HG02981 (cell line): ENCODE measurements at regions not wholly inside any gene's neighbourhood (a gene's known extent, or its start where the extent isn't known, plus 50 kb on each side); places are given as distances from the start of the nearest gene placed in this dataset.
"Not testable (repeated sequence)": the region's sequence is repeated elsewhere in the genome, so short reads cannot be mapped to it uniquely, and the experiment has no call there.

Source experiments
- ATAC-seq: cut with Tn5 transposase; IDR thresholded peaks from one replicate; pipeline ENCODE4 v1.9.1; 2021; ENCODE audit warnings: mild to moderate bottlenecking, moderate library complexity; ENCODE audit not compliant: unreplicated experiment

DNA sequence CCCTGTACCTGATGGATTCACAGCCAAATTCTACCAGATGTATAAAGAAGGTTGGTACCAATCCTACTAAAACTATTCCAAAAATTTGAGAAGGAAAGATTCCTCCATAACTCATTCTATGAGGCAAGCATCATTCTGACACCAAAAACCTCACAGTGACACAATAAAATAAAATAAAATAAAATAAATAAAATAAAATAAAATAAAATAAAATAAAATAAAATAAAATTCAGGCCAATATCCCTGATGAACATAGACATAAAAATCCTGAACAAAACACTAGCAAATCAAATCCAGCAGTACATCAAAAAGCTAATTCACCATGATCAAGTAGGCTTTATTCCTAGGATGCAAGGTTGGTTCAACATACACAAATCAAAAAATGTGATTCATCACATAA lies 108.1 kb downstream of the PROX1 start:
- not testable (repeated sequence) for ATAC-seq

DNA sequence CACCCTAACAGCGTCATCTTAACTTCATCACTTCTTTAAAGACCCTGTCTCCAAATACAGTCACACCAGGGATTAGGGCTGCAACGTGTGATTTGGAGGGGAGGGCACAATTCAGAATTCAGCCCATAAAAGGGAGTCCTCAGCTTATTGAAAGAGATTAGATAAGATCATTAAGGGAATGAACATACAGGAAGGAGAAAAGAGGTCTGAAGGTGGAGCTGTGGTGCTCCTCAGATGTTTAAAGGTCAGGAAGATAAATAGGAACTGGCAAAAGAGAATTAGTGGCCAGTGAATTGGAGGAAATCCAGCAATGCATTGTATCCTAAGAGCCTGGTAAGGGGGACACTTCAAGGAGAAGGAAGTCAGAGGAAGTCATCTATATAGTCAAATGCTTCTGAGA lies 113.5 kb downstream of the PROX1 start:
- no peak for ATAC-seq

DNA sequence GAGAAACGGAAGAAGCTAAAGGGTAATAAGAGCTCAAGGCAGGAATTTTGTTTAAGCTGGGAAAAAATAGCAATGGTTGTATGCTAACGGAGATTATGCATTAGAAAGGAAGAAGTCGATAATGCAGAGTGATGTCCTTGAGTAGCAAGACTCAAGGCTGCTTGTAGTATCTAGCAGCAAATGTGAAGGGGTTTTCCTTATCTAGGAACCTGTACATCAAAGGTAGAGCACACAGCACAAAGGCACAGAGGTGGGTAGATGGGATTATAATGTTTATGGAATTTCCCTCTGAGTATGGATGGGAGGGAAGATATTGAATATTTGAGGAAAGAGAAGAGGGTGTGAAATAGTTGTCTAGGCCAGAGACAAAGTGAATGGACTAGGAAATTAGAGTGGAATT lies 114.1 kb downstream of the PROX1 start:
- no peak for ATAC-seq

DNA sequence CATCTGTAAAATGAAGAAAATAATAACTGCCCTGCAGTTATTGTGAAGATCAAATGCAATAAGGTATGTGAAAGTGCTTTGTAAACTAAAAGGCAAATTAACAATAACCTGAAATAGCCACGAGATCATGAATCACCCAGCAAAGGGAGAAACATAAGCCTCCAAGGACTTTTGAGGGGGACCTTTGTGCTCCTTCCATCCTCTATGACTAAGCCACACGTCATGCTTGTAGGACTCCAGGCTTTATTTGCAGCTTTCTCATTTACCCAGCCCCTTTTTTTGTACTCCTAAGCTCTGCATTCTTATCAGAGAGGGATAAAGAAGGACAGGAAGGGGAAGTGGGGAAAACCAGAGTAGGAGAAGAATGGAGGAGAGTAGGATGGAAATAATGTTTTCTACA lies 115.1 kb downstream of the PROX1 start:
- no peak for ATAC-seq

DNA sequence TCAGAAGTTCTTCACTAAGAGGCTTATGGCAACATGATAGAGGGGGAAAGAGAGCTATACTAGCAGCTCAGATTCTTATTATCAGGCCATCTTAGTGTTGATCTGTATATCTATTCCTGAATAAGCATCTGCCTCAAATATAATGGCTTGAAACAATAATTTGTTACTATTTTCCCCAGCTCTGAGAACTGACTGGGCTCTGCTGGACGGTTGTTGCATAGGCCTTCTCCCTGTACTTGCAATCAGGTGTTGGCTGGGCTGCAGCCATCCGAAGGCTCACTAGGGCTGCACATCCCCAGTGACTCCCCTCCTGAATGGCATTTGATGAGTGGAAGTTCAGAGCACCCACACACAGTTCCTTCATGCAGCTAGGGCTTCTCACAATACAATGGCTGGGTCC lies 116.0 kb downstream of the PROX1 start:
- no peak for ATAC-seq

DNA sequence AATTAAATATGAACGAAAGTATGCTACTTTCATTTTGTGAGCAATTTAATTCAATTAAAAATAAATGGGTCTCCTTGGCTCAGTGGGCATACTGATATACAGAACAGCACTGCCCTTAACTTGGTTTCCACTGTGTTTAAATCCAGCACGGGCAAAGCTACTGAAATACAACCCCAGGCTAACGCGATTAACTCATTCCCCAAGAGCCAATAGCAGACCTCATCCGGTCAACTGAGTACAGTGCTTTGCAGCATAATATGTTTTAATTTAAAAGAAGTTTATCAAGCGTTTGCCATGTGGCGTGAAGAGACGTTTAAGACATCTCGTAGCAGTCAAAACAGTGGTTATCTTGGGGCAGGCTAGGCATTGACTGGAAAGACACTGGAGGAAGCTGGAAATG lies 118.6 kb downstream of the PROX1 start:
- no peak for ATAC-seq

DNA sequence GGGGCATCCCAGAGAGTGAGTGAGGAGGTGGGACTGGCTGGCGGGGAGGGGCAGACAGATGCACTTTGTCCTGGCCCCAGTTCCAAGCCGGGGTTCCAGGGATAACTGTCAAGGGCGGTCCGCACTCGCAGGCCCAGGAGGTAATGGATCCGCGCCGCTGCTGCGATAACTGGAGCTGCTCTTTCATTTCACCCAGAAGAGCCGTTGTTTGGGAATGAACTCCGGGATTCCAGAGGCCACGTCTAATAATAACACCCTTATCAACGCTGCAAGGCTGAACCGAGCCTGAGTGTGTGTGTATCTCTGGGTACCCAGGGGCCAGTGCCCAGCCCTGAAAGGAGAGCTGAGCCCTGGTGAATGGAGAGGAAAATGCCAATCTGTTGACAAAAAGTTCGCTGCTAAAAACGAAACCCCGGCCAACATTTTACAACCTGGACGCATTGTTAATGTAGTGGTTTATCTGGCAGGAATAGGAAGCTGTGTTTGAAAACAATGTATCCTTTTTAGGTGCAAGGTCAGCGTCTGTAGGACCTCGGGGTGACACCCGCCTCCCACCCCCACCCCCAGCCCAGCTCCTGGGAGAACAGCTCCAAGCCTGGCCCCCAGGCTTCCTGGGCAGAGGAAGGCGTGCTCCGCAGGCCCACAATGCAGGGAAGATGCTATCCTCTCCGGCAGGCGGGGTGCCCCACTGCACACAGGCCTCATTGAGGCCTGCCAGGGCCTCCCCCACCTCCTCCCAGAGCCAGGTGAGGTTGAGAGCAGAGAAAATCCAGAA lies 119.7 kb downstream of the PROX1 start:
- no peak for ATAC-seq

DNA sequence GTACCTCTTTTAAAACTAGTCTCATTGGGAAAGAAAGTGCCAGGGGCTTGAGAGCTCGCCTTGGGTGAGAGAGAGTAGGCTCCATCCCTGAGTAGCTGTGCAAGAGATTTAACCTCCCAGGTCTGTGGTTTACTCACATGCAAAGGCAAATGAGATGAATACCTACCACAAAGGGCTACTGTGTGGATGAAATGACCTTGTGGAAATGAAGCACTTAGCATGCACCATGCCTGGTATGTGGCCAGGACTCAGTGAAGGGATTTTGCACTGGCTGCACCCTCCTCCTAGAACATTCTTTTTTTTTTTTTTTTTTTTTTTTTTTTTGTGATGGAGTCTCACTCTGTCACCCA lies 120.3 kb downstream of the PROX1 start:
- ATAC-seq = no peak

DNA sequence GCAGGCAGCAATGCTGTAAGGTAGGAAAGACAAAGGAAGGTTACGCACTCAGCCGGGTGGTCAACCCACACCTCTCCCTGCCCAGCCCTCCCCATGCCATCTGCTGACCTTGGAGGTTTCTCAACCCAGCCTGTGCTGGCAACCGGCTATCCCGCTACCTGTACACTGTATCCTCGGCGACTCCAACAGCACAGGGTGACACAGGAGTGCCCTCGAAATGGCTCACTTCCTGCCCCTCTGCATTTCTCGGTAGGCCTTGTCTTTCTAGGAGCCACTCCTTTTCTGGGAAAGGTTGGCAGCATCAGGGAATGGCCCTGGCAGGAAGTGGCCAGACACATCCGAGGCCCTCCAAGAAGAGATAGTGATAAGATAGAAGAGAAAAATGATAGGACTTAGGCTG lies 124.0 kb downstream of the PROX1 start:
- ATAC-seq = no peak

DNA sequence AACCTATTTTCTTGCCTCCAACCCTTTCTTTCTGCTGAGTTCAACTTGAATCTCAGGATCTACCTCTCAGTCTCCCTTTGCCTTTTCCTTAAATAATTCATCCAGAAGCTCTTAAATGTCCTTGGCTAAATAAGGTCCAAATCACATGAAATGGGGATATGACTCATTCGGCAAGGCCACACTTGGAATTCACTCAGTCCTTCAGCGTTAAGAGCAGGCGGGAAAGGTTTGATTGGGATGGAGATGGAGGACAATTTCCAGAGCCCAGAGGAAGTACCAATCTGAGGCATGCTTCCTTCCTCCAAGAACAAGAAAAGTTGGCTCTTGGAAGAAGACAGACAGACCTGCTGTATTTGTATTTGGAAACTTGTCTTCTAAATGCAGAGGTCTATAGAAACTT lies 128.5 kb downstream of the PROX1 start:
- ATAC-seq = no peak

DNA sequence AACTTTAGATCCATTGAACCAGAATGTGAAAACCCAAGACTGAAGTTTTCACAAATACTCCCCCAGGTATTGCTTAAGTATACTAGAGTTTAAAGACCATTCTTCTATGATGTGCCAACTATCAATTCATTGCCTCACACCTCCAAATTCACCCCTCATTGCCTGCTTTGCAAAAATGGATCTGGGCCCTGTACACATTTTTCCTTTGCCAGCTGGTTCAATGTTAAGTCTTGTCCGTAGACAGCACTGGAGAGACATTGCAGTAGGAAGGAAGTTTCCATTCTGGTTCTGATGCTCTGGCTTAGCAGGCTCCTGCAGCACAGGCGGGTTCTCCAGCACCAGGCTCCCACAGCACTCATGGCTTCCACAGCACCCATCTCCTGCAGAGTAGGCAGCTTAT lies 130.0 kb downstream of the PROX1 start:
- no peak for ATAC-seq

DNA sequence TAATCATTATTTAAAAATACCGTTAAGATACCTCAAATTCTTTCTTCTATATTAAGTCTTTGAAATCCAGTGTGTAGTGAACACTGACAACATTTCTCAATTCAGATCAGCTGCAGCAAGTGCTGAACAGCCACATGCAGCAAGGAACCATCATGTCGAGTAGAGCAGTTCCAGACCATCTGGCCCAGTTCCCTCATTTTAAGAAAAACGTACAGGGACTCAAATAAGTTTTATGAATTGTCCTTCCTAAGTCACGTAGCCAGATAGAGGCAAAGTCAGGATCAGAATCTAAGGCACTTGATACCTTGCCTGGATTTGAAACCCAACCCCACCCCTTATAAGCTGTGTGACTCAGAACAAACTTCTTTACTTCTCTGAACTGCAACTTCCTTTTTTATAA lies 132.4 kb downstream of the PROX1 start:
- ATAC-seq = no peak

DNA sequence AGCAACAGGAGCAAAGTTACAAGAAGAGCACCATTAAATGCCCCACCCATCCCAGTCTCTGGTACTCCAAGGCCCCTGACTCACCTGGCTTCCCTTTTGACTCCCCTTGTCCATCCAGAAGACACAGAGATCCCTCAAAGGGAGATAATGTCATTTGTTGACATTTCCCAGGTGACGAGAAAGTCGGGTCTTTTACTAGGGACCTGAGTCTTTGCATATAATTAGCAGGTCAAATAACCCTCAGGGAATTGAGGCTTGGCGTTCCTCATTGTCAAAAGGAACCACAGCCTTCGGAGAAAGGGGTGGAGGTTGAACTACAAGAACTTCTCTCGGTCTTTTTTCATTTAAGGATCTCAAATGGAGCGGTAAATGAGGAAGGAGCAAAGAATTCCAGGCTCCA lies 133.2 kb downstream of the PROX1 start:
- no peak for ATAC-seq

DNA sequence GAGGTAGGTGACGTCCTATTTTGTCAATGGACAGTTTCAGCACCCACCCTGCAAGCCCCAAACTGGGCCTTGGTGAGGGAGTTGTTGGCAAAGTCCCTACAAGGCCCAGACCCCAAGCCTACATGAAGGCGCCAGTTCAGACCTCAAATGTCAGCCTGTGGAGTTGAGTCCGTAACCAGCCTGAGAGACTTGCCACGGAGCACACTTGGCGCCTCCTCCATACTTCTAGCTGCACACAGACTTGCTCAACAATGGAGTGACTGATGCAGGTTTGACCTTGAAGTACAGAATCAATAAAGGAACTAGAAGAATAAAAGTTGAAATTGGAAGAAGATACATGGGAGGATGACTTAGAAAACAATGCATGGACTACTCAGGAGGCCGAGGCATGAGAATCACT lies 134.3 kb downstream of the PROX1 start:
- ATAC-seq = no peak

DNA sequence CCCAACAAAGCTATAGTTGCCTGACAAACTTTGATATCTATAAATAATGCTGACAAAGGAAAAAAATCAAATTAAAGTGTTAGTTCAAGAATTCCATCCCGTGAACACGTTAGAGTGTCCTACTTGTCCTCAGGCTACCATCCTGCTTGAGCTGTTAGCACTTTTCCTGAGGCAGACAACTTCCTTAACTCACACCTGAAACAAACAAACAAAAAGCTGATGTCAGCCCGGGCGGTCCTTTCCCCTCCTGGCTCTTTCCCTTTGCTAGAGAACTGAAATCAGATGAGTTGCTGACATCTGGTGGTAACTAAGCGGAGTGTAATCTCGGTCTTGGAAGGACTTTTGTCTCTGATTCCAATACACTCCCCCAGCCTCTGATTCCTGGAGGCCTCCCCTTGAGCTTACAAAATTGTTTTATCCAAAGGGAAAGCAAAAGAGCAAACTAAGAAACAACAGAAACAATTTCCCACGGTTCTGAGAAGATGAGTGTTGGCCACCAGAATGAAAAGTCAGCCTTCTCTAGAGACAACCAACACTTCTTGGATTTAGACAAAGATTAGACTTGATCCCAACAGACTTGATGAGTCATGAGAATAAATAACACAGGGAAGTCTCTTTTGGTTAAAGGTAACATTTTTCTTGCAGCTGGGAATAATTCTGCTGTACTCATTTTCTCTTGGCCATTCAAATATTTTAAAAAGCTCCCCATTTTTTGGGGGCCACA lies 135.4 kb downstream of the PROX1 start:
- peak; percentile 65 for ATAC-seq

DNA sequence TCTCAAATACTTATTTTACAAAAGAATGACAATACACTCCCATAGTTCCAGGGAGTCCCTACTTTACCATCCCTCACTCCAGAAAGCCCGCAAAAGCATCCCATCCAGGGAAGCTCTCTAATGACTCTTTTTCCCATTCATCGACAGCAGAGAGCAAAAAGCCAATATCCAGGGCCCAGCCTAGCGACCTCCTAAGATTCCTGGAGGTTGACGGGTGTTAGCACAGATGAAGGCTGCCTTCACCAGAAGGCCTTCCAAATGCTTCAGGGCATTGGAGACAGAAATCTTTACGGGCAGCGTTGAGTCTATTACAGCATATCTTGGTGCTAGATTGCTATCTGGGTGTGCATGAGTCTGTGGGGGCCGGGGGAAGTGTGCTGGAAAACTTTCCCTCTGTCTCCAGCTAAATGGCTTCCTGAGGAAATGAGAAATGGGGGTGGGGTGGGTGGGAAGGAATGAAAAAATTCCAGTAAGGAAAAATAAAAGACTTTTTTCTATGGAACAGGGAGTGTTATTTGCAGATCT lies 136.6 kb downstream of the PROX1 start:
- ATAC-seq = no peak

DNA sequence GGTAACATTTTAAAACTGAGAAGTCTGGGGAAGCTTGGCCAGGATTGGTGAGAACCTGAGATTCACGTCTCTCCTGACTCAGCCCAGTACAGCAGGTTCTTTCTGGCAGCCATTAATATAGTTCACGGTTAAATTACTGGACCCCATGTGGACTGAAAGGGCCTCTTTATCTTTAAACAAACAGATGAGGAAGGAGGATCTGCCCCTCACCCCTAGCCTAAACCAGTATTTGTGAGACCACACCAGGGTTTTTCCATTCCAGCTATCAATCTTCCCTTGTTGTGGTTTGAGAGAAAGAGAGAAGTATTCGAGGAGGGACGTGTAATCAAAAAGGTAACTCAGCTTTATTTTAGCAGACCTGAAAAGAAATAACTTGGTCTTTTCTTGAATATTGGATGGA lies 137.1 kb downstream of the PROX1 start:
- no peak for ATAC-seq

DNA sequence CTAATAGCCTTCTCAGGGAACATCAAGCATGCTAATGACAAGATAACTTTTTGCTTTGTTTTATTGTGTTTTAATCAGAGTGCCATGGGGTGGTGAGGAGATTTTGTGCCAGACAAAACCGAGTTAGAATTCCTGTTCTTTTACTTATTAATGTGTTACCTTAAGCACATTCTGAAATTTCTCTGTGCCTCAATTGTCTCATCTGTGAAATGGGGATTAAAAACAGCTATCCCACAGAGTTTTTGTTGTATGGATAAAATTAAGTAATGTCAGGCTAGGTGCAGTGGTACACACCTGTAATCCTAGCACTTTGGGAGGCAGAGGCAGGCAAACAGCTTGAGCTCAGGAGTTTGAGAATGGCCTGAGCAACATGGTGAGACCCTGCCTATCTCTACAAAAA lies 138.0 kb downstream of the PROX1 start:
- ATAC-seq = no peak

DNA sequence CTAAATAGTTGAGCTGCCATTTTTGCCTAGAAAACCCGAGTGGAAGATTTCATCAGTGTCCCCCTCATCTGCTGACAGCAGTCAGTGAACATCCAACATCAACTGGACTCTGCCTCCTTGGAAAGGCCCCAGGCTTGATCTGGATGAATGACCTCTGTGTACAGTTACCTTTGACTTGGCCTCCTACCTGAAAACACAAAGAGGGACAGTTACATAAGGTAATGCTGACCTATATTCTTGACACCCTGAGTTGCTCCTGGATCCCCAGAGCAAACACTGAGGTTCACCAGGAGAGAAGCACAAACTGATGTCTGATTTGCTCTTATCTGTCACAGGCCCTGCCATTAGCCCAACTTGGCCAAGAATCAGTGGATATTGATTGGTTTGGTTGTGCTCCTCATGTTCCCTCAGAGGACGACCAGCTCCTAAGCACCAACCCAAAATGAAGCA lies 138.9 kb downstream of the PROX1 start:
- no peak for ATAC-seq

DNA sequence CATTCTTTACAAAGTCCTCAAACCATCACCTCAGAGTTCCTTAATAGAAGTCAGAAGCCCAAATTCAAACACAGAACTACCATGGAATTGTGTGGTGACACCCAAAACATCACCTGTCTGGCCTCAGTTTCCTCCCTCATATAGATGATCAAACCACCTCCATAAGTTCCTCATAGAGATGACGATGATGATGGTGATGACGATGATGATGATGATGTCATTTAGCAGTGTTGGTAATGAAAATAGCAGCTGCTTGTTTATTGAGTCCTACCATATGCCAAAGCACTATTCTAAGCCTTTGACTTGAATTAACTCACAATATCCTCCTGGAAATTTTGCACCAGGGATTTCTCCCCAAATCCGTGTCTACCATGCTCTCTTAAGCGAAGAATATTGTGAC lies 139.9 kb downstream of the PROX1 start:
- no peak for ATAC-seq

DNA sequence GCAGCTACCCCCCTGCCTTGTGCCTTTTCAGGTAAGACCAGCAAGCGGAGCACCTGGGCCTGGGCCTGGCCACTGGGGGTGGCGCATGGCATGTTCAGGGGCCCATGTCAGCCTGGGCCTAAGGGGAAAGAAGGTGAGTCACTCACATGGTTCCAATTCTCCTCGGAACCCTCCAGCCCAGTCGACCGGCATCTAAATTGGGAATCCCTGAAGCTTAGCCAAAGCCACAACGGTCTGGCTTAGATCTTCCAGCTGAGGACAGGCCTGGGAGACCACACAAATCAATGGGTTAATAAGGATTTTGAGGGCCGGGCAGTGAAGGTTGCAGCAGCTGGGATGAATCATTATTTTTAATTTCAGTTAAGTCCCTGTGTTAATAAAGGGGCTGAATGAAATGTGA lies 145.1 kb upstream of the SMYD2 start:
- ATAC-seq = no peak

DNA sequence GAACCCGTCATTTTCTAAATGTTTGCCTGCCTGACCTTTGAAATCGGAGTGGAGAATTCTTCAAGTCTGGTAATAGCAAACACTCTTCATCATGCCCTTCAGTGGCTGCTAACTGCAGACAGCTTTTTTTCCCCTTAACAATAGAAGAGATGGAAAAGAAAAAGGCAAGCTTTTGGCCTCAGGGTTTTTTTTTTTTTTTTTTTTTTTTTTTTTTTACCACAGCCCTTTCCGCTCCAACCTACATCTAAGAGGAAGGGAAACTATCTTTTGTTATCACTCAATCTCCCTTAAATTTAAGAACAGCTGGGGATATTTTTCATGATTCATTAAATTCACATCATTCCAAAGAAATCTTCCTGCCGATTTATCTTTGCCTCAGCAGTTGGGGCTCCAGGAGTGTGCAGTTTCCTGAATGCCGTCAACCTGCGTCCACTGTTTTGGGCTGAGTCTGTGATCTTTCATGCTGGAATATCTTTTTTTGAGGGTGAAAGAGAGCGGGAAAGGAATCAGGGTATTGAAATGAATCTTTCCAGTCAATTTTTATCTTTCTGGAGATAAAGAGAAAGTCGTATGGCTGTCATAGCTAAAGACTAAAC lies 144.5 kb upstream of the SMYD2 start:
- no peak for ATAC-seq
